ENCODE measurements at regions not wholly inside any gene's neighbourhood (a gene's known extent, or its start where the extent isn't known, plus 50 kb on each side); places are given as distances from the start of the nearest gene placed in this dataset.

- TF ChIP-seq CTCF (IDR thresholded peaks at IDR 0.05): no peak
- Histone ChIP-seq H3K27ac (no peak overlapping the region), H3K27me3 (no peaks in the 10 kb centered on the region), H3K9me3 (no peaks in the 10 kb centered on the region), H3K4me1 (ENCODE audit: control insufficient read depth in 1 of 2, insufficient read depth in 1 of 2, low read depth in 1 of 2, low read length in 1 of 2) (no peaks in the 10 kb centered on the region), H3K4me3 (ENCODE audit: low read depth in 1 of 2, low read length in 1 of 2) (no peak overlapping the region), H3K36me3 (no peaks in the 10 kb centered on the region)
Observed at GRCh38 chr3:106059953-106060517, 191.2 kb upstream of the CBLB start.

GRCh38 chr3:106063909-106064308 is 195.1 kb upstream of the CBLB start:
- no peaks in the 10 kb centered on the region for H3K27me3 ChIP-seq
- H3K9me3 ChIP-seq: no peaks in the 10 kb centered on the region
- no peak overlapping the region for H3K4me3 ChIP-seq (ENCODE audit: low read depth in 1 of 2, low read length in 1 of 2)
- no peaks in the 10 kb centered on the region for H3K4me1 ChIP-seq (ENCODE audit: control insufficient read depth in 1 of 2, insufficient read depth in 1 of 2, low read depth in 1 of 2, low read length in 1 of 2)
- no peak for TF ChIP-seq CTCF (IDR thresholded peaks at IDR 0.05)
- H3K27ac ChIP-seq: no peak overlapping the region
- no peaks in the 10 kb centered on the region for H3K36me3 ChIP-seq

- Histone ChIP-seq H3K27me3 (no peaks in the 10 kb centered on the region), H3K4me1 (ENCODE audit: control insufficient read depth in 1 of 2, insufficient read depth in 1 of 2, low read depth in 1 of 2, low read length in 1 of 2) (no peaks in the 10 kb centered on the region), H3K27ac (no peak overlapping the region), H3K36me3 (no peaks in the 10 kb centered on the region), H3K9me3 (no peaks in the 10 kb centered on the region), H3K4me3 (ENCODE audit: low read depth in 1 of 2, low read length in 1 of 2) (no peak overlapping the region)
- TF ChIP-seq CTCF (IDR thresholded peaks at IDR 0.05): no peak
Observed at GRCh38 chr3:106065831-106066230, 197.0 kb upstream of the CBLB start.

- Histone ChIP-seq H3K4me3 (ENCODE audit: low read depth in 1 of 2, low read length in 1 of 2) (no peak overlapping the region), H3K36me3 (no peaks in the 10 kb centered on the region), H3K4me1 (ENCODE audit: control insufficient read depth in 1 of 2, insufficient read depth in 1 of 2, low read depth in 1 of 2, low read length in 1 of 2) (no peaks in the 10 kb centered on the region), H3K9me3 (no peaks in the 10 kb centered on the region), H3K27ac (no peak overlapping the region), H3K27me3 (no peaks in the 10 kb centered on the region)
- no peak for TF ChIP-seq CTCF (IDR thresholded peaks at IDR 0.05)
Observed at GRCh38 chr3:106067711-106068110, 198.9 kb upstream of the CBLB start.

GRCh38 chr3:106068381-106068780 is 199.6 kb upstream of the CBLB start:
- no peak for TF ChIP-seq CTCF (IDR thresholded peaks at IDR 0.05)
- H3K4me3 ChIP-seq (ENCODE audit: low read depth in 1 of 2, low read length in 1 of 2): no peak overlapping the region
- H3K27ac ChIP-seq: no peak overlapping the region
- H3K27me3 ChIP-seq: no peaks in the 10 kb centered on the region
- H3K4me1 ChIP-seq (ENCODE audit: control insufficient read depth in 1 of 2, insufficient read depth in 1 of 2, low read depth in 1 of 2, low read length in 1 of 2): no peaks in the 10 kb centered on the region
- H3K36me3 ChIP-seq: no peaks in the 10 kb centered on the region
- H3K9me3 ChIP-seq: no peaks in the 10 kb centered on the region

GRCh38 chr3:106068795-106069194 is 200.0 kb upstream of the CBLB start:
- Histone ChIP-seq H3K4me3 (ENCODE audit: low read depth in 1 of 2, low read length in 1 of 2) (no peak overlapping the region), H3K27ac (no peak overlapping the region), H3K9me3 (no peaks in the 10 kb centered on the region), H3K36me3 (no peaks in the 10 kb centered on the region), H3K27me3 (no peaks in the 10 kb centered on the region), H3K4me1 (ENCODE audit: control insufficient read depth in 1 of 2, insufficient read depth in 1 of 2, low read depth in 1 of 2, low read length in 1 of 2) (no peaks in the 10 kb centered on the region)
- TF ChIP-seq CTCF (IDR thresholded peaks at IDR 0.05): no peak

Measured in neutrophil (primary cell).